ENCODE measurements at regions not wholly inside any gene's neighbourhood (a gene's known extent, or its start where the extent isn't known, plus 50 kb on each side); places are given as distances from the start of the nearest gene placed in this dataset.

GRCh38 chr4:137909529-137910309 is 332.4 kb downstream of the SLC7A11 start:
- TF ChIP-seq, protein P1, sequence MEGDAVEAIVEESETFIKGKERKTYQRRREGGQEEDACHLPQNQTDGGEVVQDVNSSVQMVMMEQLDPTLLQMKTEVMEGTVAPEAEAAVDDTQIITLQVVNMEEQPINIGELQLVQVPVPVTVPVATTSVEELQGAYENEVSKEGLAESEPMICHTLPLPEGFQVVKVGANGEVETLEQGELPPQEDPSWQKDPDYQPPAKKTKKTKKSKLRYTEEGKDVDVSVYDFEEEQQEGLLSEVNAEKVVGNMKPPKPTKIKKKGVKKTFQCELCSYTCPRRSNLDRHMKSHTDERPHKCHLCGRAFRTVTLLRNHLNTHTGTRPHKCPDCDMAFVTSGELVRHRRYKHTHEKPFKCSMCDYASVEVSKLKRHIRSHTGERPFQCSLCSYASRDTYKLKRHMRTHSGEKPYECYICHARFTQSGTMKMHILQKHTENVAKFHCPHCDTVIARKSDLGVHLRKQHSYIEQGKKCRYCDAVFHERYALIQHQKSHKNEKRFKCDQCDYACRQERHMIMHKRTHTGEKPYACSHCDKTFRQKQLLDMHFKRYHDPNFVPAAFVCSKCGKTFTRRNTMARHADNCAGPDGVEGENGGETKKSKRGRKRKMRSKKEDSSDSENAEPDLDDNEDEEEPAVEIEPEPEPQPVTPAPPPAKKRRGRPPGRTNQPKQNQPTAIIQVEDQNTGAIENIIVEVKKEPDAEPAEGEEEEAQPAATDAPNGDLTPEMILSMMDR (conservative IDR thresholded peaks at IDR 0.05; ENCODE audit: low read depth in 2 of 2) = no peak
- no peak for TF ChIP-seq EZH2 (IDR thresholded peaks at IDR 0.05; ENCODE audit: low read depth, unreplicated experiment)
- no peak for TF ChIP-seq NANOG (IDR thresholded peaks at IDR 0.05; ENCODE audit: borderline replicate concordance)
- TF ChIP-seq EZH2phosphoT487 (IDR thresholded peaks at IDR 0.05; ENCODE audit: unreplicated experiment) = no peak
- TF ChIP-seq POLR2AphosphoS5 (IDR thresholded peaks at IDR 0.05; ENCODE audit: low read depth) = no peak
- TF ChIP-seq, protein P2, sequence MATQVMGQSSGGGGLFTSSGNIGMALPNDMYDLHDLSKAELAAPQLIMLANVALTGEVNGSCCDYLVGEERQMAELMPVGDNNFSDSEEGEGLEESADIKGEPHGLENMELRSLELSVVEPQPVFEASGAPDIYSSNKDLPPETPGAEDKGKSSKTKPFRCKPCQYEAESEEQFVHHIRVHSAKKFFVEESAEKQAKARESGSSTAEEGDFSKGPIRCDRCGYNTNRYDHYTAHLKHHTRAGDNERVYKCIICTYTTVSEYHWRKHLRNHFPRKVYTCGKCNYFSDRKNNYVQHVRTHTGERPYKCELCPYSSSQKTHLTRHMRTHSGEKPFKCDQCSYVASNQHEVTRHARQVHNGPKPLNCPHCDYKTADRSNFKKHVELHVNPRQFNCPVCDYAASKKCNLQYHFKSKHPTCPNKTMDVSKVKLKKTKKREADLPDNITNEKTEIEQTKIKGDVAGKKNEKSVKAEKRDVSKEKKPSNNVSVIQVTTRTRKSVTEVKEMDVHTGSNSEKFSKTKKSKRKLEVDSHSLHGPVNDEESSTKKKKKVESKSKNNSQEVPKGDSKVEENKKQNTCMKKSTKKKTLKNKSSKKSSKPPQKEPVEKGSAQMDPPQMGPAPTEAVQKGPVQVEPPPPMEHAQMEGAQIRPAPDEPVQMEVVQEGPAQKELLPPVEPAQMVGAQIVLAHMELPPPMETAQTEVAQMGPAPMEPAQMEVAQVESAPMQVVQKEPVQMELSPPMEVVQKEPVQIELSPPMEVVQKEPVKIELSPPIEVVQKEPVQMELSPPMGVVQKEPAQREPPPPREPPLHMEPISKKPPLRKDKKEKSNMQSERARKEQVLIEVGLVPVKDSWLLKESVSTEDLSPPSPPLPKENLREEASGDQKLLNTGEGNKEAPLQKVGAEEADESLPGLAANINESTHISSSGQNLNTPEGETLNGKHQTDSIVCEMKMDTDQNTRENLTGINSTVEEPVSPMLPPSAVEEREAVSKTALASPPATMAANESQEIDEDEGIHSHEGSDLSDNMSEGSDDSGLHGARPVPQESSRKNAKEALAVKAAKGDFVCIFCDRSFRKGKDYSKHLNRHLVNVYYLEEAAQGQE (IDR thresholded peaks at IDR 0.05; ENCODE audit: unreplicated experiment) = no peak
- no peak for TF ChIP-seq ZNF331 (CRISPR knock-in tag; IDR thresholded peaks at IDR 0.05; ENCODE audit: low read depth)
